Gastroesophageal sphincter (tissue), 3 donors: ENCODE measurements at regions not wholly inside any gene's neighbourhood (a gene's known extent, or its start where the extent isn't known, plus 50 kb on each side); places are given as distances from the start of the nearest gene placed in this dataset.

Experiments used
- EP300 ChIP-seq: sonication (generic); formaldehyde crosslinking; IDR thresholded peaks from one replicate; pipeline ENCODE4 v1.6.1; 2017; ENCODE audit warnings: antibody characterized with exemption, mild to moderate bottlenecking
- POLR2A ChIP-seq, 2 donors: fragments of 450-650 bp; IDR thresholded peaks; one replicate each; pipeline ENCODE4 v1.6.1; 2017; ENCODE audit warnings: antibody characterized with exemption in 2 of 2, mild to moderate bottlenecking in 2 of 2, moderate library complexity in 1 of 2
- POLR2AphosphoS5 ChIP-seq: sonication (generic); formaldehyde crosslinking; IDR thresholded peaks from one replicate; pipeline ENCODE4 v1.6.1; 2017; ENCODE audit warnings: antibody characterized with exemption
- TF ChIP-seq, protein P1 (sequence below), 4 experiments: fragments of 200-600 bp in 2 of 4; fragments of 450-650 bp in 2 of 4; sonication (generic) in 1 of 4; IDR thresholded peaks; one replicate each; pipeline ENCODE4 v1.5.1; 2017 to 2019; ENCODE audit warnings: antibody characterized with exemption in 4 of 4, mild to moderate bottlenecking in 2 of 4, moderate library complexity in 2 of 4

DNA sequence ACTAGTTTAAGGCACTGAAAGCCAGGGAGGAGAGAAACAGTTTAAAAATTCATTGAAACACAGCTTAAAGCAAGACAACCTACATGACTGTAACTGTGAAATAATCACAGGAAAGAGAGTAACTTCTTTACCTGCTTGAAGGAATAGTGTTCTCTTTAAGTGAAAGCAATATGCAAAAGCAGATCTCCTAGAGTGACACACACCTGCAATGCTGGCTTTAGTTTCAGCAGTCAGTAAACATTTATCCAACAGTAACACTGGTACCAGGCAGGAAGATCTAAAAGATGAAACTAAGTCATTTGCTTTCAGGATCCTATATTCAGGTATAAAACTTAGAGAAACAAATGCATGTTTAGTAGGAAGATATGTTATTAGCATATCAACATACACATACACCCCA lies 85.3 kb upstream of the PPM1H start:
- TF ChIP-seq EP300 = no peak
- no peak for TF ChIP-seq POLR2AphosphoS5
- TF ChIP-seq, protein P1, sequence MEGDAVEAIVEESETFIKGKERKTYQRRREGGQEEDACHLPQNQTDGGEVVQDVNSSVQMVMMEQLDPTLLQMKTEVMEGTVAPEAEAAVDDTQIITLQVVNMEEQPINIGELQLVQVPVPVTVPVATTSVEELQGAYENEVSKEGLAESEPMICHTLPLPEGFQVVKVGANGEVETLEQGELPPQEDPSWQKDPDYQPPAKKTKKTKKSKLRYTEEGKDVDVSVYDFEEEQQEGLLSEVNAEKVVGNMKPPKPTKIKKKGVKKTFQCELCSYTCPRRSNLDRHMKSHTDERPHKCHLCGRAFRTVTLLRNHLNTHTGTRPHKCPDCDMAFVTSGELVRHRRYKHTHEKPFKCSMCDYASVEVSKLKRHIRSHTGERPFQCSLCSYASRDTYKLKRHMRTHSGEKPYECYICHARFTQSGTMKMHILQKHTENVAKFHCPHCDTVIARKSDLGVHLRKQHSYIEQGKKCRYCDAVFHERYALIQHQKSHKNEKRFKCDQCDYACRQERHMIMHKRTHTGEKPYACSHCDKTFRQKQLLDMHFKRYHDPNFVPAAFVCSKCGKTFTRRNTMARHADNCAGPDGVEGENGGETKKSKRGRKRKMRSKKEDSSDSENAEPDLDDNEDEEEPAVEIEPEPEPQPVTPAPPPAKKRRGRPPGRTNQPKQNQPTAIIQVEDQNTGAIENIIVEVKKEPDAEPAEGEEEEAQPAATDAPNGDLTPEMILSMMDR (IDR thresholded peaks at IDR 0.05) = no peak
- TF ChIP-seq POLR2A (IDR thresholded peaks at IDR 0.05) = no peak
